ENCODE measurements at regions not wholly inside any gene's neighbourhood (a gene's known extent, or its start where the extent isn't known, plus 50 kb on each side); places are given as distances from the start of the nearest gene placed in this dataset.

- H3K4me1 ChIP-seq (ENCODE audit: control insufficient read depth in 1 of 2, insufficient read depth in 2 of 2, low read depth in 1 of 2, low read length in 1 of 2), result peaks cover 0 to 13% of the 10 kb centered on the region in 2 experiments; a peak in 1 of 4 replicates
- no peaks in the 10 kb centered on the region for H3F3A ChIP-seq (replicated peaks; ENCODE audit: insufficient read depth)
- no peak overlapping the region for H3K4me2 ChIP-seq
- CTCF ChIA-PET, result interaction anchor here (0.8 to 1.8 kb wide), 3 partner anchors 18 to 960 kb away, joined by 3 to 6 read pairs (median 4); no protein-coding TSS in a partner anchor
- H3K9ac ChIP-seq, result no peak overlapping the region
- H3K9me2 ChIP-seq, result no peaks in the 10 kb centered on the region
- H2AFZ ChIP-seq (ENCODE audit: low read depth), result no peak overlapping the region
- H3K9me3 ChIP-seq, result no peaks in the 10 kb centered on the region
- H3K4me3 ChIP-seq (ENCODE audit: low read depth in 2 of 2, low read length in 1 of 2), result no peak overlapping the region
- POLR2A ChIA-PET, result no interaction called here
- no peaks in the 10 kb centered on the region for H3K36me3 ChIP-seq (replicated peaks in 1 of 2; ENCODE audit: control insufficient read depth in 1 of 2, insufficient read depth in 2 of 2, low read length in 1 of 2)
- no peaks in the 10 kb centered on the region for H4K20me1 ChIP-seq (ENCODE audit: insufficient read depth)
- H3K27me3 ChIP-seq (ENCODE audit: insufficient read depth), result no peaks in the 10 kb centered on the region; the same call in 1 of the 2 replicates
- 25% methylated on average over 2 of the region's 2 CpGs for WGBS (ENCODE audit: low lambda C conversion rate)
- no peaks in the 10 kb centered on the region for H3K79me2 ChIP-seq (ENCODE audit: insufficient read depth)
- TF ChIP-seq SIN3A (IDR thresholded peaks at IDR 0.05; ENCODE audit: borderline replicate concordance, low read depth, low read length) (no peak), MEF2A (IDR thresholded peaks at IDR 0.05; ENCODE audit: borderline replicate concordance, low read depth) (no peak)
- DNase-seq, result no peak
- no peak overlapping the region for H3K27ac ChIP-seq (ENCODE audit: low read depth in 2 of 2, low read length in 1 of 2)
Measured at GRCh38 chr10:113435881-113436280, 117.0 kb upstream of the HABP2 start.

- Histone ChIP-seq H3K36me3 (replicated peaks in 1 of 2; ENCODE audit: control insufficient read depth in 1 of 2, insufficient read depth in 2 of 2, low read length in 1 of 2) (no peaks in the 10 kb centered on the region), H4K20me1 (ENCODE audit: insufficient read depth) (no peaks in the 10 kb centered on the region), H3K9me2 (no peaks in the 10 kb centered on the region), H3K9ac (no peak overlapping the region), H3K9me3 (no peaks in the 10 kb centered on the region), H3K4me2 (no peak overlapping the region), H3K27ac (ENCODE audit: low read depth in 2 of 2, low read length in 1 of 2) (no peak overlapping the region), H3K79me2 (ENCODE audit: insufficient read depth) (no peaks in the 10 kb centered on the region), H3K4me1 (ENCODE audit: control insufficient read depth in 1 of 2, insufficient read depth in 2 of 2, low read depth in 1 of 2, low read length in 1 of 2) (peaks cover 0 to 5% of the 10 kb centered on the region in 2 experiments; a peak in 1 of 4 replicates), H2AFZ (ENCODE audit: low read depth) (no peak overlapping the region), H3F3A (replicated peaks; ENCODE audit: insufficient read depth) (no peaks in the 10 kb centered on the region), H3K27me3 (ENCODE audit: insufficient read depth) (no peaks in the 10 kb centered on the region), H3K4me3 (ENCODE audit: low read depth in 2 of 2, low read length in 1 of 2) (no peak overlapping the region)
- no peak for TF ChIP-seq PBX3 (IDR thresholded peaks at IDR 0.05)
- no peak for TF ChIP-seq JUND (IDR thresholded peaks at IDR 0.05)
- TF ChIP-seq ZBTB33 (IDR thresholded peaks at IDR 0.05; ENCODE audit: borderline replicate concordance, low read depth), result no peak
- TF ChIP-seq TAF1 (IDR thresholded peaks at IDR 0.05; ENCODE audit: borderline replicate concordance, low read depth, low read length), result no peak
- no peak for TF ChIP-seq CTCF (IDR thresholded peaks at IDR 0.05)
- no peak for TF ChIP-seq POLR2AphosphoS5 (IDR thresholded peaks at IDR 0.05; ENCODE audit: low read depth, low read length)
- TF ChIP-seq TCF12 (IDR thresholded peaks at IDR 0.05), result no peak
- no peak for TF ChIP-seq FOSL2 (IDR thresholded peaks at IDR 0.05; ENCODE audit: borderline replicate concordance, low read depth)
- TF ChIP-seq MEF2A (IDR thresholded peaks at IDR 0.05; ENCODE audit: borderline replicate concordance, low read depth), result no peak
- TF ChIP-seq SIN3A (IDR thresholded peaks at IDR 0.05; ENCODE audit: borderline replicate concordance, low read depth, low read length), result no peak
- no peak for TF ChIP-seq USF1 (IDR thresholded peaks at IDR 0.05; ENCODE audit: borderline replicate concordance, low read depth)
- no peak for TF ChIP-seq MAX (IDR thresholded peaks at IDR 0.05; ENCODE audit: low read depth)
- no peak for TF ChIP-seq TEAD4 (IDR thresholded peaks at IDR 0.05; ENCODE audit: borderline replicate concordance, insufficient read depth)
- CTCF ChIA-PET, result interaction anchor here (0.6 to 1.8 kb wide), 3 partner anchors 17 to 961 kb away, joined by 3 to 6 read pairs (median 3); no protein-coding TSS in a partner anchor
- DNase-seq, result no peak
- POLR2A ChIA-PET, result no interaction called here
- WGBS (ENCODE audit: low lambda C conversion rate), result 17% methylated on average over 4 of the region's 4 CpGs
Measured at GRCh38 chr10:113436851-113437250, 116.0 kb upstream of the HABP2 start.
